ENCODE measurements at regions not wholly inside any gene's neighbourhood (a gene's known extent, or its start where the extent isn't known, plus 50 kb on each side); places are given as distances from the start of the nearest gene placed in this dataset.

- TF ChIP-seq FOXJ3 (CRISPR knock-in tag; IDR thresholded peaks at IDR 0.05; ENCODE audit: borderline replicate concordance): no peak
- TF ChIP-seq IRF2 (CRISPR knock-in tag; IDR thresholded peaks at IDR 0.05; ENCODE audit: borderline replicate concordance, low read depth): no peak
- TF ChIP-seq EMX1 (CRISPR knock-in tag; IDR thresholded peaks at IDR 0.05): no peak
- TF ChIP-seq JUN (CRISPR knock-in tag; IDR thresholded peaks at IDR 0.05): no peak
- TF ChIP-seq CTCF (IDR thresholded peaks at IDR 0.05): no peak
- TF ChIP-seq ESRRA (CRISPR knock-in tag; IDR thresholded peaks at IDR 0.05; ENCODE audit: borderline replicate concordance): no peak
- TF ChIP-seq ZNF138 (CRISPR knock-in tag; conservative IDR thresholded peaks at IDR 0.05): no peak
- no peak for TF ChIP-seq HMGXB4 (CRISPR knock-in tag; IDR thresholded peaks at IDR 0.05)
- TF ChIP-seq ETV6 (CRISPR knock-in tag; IDR thresholded peaks at IDR 0.05): no peak
- no peak for TF ChIP-seq E2F1 (CRISPR knock-in tag; IDR thresholded peaks at IDR 0.05)
- no peak for TF ChIP-seq ATF2 (CRISPR knock-in tag; IDR thresholded peaks at IDR 0.05; ENCODE audit: borderline replicate concordance, low read depth)
- TF ChIP-seq ERG (CRISPR knock-in tag; IDR thresholded peaks at IDR 0.05): no peak
These were observed 143.5 kb upstream of the PALMD start for GRCh38 chr1:99502400-99502799.

Measured in WTC11 (cell line).